HepG2 (cell line): ENCODE measurements at regions not wholly inside any gene's neighbourhood (a gene's known extent, or its start where the extent isn't known, plus 50 kb on each side); places are given as distances from the start of the nearest gene placed in this dataset.

ENCODE experiments used
- ATAC-seq: fragments of 200-7000 bp; cut with Tn5 transposase; 3 replicates; pipeline ENCODE4 v1.9.1; 2020; ENCODE audit warnings: mild to moderate bottlenecking, moderate library complexity
- BruUV-seq: library from RNA; stranded (reverse); fragments of 400-500 nt; replicated peaks from 2 replicates; lab custom pipeline; 2021; lab: Mats Ljungman, UMichigan
- CTCF ChIA-PET: fragments of 300-600 bp; formaldehyde crosslinking; extraction: SDS; loops from one replicate; lab custom pipeline; 2021; ENCODE audit warnings: low total read pairs, inconsistent platforms, low intra/inter-chr PET ratio; lab: Yijun Ruan, JAX
- POLR2A ChIA-PET: fragments of 350-600 bp; sonication (Branson Sonifier 250); formaldehyde crosslinking; loops from one replicate; lab custom pipeline; 2020; ENCODE audit warnings: antibody characterized with exemption, inconsistent platforms; lab: Yijun Ruan, JAX
- DNase-seq: peaks from one replicate; pipeline ENCODE4 v3.0.0-alpha.2; 2015; ENCODE audit warnings: low spot score
- FAIRE-seq: peaks from 3 replicates; lab custom pipeline; 2011; peaks lifted over from hg19 to GRCh38; lab: Jason Lieb, UNC
- H2AFZ ChIP-seq: one replicate; pipeline ENCODE4 v1.6.1; 2011; ENCODE audit warnings: low read length, inconsistent platforms
- H3K27ac ChIP-seq: fragments of 300-600 bp; 3 replicates; pipeline ENCODE4 v1.8.0; 2011; ENCODE audit warnings: mixed run types, mild to moderate bottlenecking, mixed read lengths, low read length, inconsistent platforms; ENCODE audit not compliant: insufficient read depth; ENCODE audit errors: extremely low read length
- H3K27me3 ChIP-seq, 2 experiments: fragments of 200-600 bp in 1 of 2; 2 replicates in 1 of 2; 3 replicates in 1 of 2; pipeline versions ENCODE4 v1.6.0 to v1.8.0; 2011; ENCODE audit warnings: low read length in 2 of 2, mild to moderate bottlenecking in 2 of 2, moderate library complexity in 2 of 2, inconsistent platforms in 1 of 2; ENCODE audit not compliant: insufficient read depth in 2 of 2, control insufficient read depth in 1 of 2
- H3K36me3 ChIP-seq, 2 experiments: fragments of 200-600 bp in 1 of 2; replicated peaks in 1 of 2; 2 replicates in 1 of 2; 3 replicates in 1 of 2; pipeline versions ENCODE4 v1.5.1 to v1.8.0; 2011; ENCODE audit warnings: low read length in 2 of 2, inconsistent platforms in 1 of 2; ENCODE audit not compliant: insufficient read depth in 2 of 2, control insufficient read depth in 1 of 2
- H3K4me1 ChIP-seq: 2 replicates; pipeline ENCODE4 v1.5.1; 2012; ENCODE audit warnings: low read length, inconsistent platforms; ENCODE audit not compliant: insufficient read depth
- H3K4me2 ChIP-seq: 2 replicates; pipeline ENCODE4 v1.6.0; 2011; ENCODE audit warnings: low read depth, low read length, inconsistent platforms
- H3K4me3 ChIP-seq, 3 experiments: fragments of 200-600 bp in 1 of 3; sonication (generic), shearing (Covaris generic) in 1 of 3; replicated peaks in 1 of 3; 2 replicates each; pipeline ENCODE4 v1.5.1; 2011 to 2016; ENCODE audit warnings: low read length in 3 of 3, inconsistent platforms in 2 of 3, low read depth in 2 of 3, mild to moderate bottlenecking in 2 of 3, control low read depth in 1 of 3, mixed read lengths in 1 of 3; ENCODE audit not compliant: insufficient read depth in 1 of 3
- H3K79me2 ChIP-seq: one replicate; pipeline ENCODE4 v1.6.1; 2011; ENCODE audit warnings: low read length, inconsistent platforms; ENCODE audit not compliant: insufficient read depth
- H3K9ac ChIP-seq: 2 replicates; pipeline ENCODE4 v1.6.0; 2011; ENCODE audit warnings: mild to moderate bottlenecking, low read depth, low read length, inconsistent platforms; ENCODE audit not compliant: insufficient read depth
- H3K9me3 ChIP-seq: 2 replicates; pipeline ENCODE4 v1.5.1; 2012; ENCODE audit warnings: mild to moderate bottlenecking, low read length
- H4K20me1 ChIP-seq: 2 replicates; pipeline ENCODE4 v1.6.0; 2011; ENCODE audit warnings: inconsistent platforms, mild to moderate bottlenecking, low read length, moderate library complexity; ENCODE audit not compliant: insufficient read depth
- FOXP1 ChIP-seq, 2 experiments: fragments of 450-650 bp in 1 of 2; IDR thresholded peaks; 2 replicates each; pipeline ENCODE4 v1.6.1; 2017 to 2018; ENCODE audit warnings: antibody characterized with exemption in 1 of 2
- RNF2 ChIP-seq: fragments of 450-650 bp; conservative IDR thresholded peaks from 2 replicates; pipeline ENCODE4 v1.6.1; 2016; ENCODE audit warnings: low read depth
- ZFAT ChIP-seq: sonication (generic); formaldehyde crosslinking; conservative IDR thresholded peaks from 2 replicates; pipeline ENCODE4 v1.8.1; 2023; ENCODE audit warnings: missing genetic modification reagents, inconsistent platforms
- ZKSCAN1 ChIP-seq: fragments of 150-350 bp; IDR thresholded peaks from 2 replicates; pipeline ENCODE4 v1.6.1; 2014; ENCODE audit warnings: low read length
- ZNF34 ChIP-seq: sonication (generic); formaldehyde crosslinking; IDR thresholded peaks from 2 replicates; pipeline ENCODE4 v1.4.0; 2020; ENCODE audit warnings: mild to moderate bottlenecking, missing genetic modification reagents, borderline replicate concordance
- ZSCAN25 ChIP-seq: sonication (generic); formaldehyde crosslinking; IDR thresholded peaks from 2 replicates; pipeline ENCODE4 v1.8.0; 2022; ENCODE audit warnings: mild to moderate bottlenecking, missing genetic modification reagents
- WGBS: methylation state at CpG from one replicate; pipeline ENCODE4 v1.1.6; 2017; ENCODE audit warnings: low lambda C conversion rate; 5-methylcytosine and 5-hydroxymethylcytosine counted together
- in situ Hi-C: cut with HindIII; loops from 2 replicates; pipeline ENCODE4 v1.10.0; 2017; ENCODE audit warnings: low pct_unique_long_range_greater_than_20kb; ENCODE audit not compliant: extremely low pct_ligation_motif_present
- intact Hi-C: fragments of 100-400 bp; cut with micrococcal nuclease; formaldehyde crosslinking; loops from one replicate; pipeline ENCODE4 v1.10.0; 2022; ENCODE audit not compliant: unreplicated experiment
- TF ChIP-seq, protein P1 (sequence below): sonication (generic); formaldehyde crosslinking; IDR thresholded peaks from 2 replicates; pipeline ENCODE4 v1.4.0; 2020; ENCODE audit warnings: mild to moderate bottlenecking, missing genetic modification reagents

DNA sequence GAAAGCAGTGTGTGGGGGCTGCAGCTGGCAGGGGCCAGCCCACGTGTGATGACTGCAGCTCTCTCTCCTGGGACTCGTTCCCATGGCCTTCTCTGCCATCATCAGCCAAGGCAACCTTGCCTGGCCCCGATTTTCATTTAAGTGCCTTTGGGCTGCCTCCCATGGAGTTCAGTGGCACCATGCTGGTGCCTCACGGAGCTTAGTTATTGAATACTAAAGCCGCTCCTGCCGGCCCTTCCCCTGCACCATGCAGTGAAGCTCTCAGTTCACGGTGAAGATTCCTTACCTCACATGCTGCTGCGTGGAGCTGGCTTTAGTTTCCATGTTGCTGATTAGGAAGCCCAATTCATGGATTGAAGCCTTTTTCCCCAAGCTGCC, 141.5 kb upstream of the EEPD1 start:
- Histone ChIP-seq H3K4me3 (no peak overlapping the region), H3K4me1 (no peaks in the 10 kb centered on the region), H3K79me2 (no peaks in the 10 kb centered on the region), H3K27ac (no peak overlapping the region), H3K27me3 (peaks cover 2 to 21% of the 10 kb centered on the region in 2 experiments; a peak in 2 of 5 replicates), H3K4me2 (no peak overlapping the region), H3K36me3 (no peaks in the 10 kb centered on the region), H3K9me3 (no peaks in the 10 kb centered on the region), H3K9ac (no peak overlapping the region), H2AFZ (no peak overlapping the region), H4K20me1 (no peaks in the 10 kb centered on the region)
- ATAC-seq (no peak), FAIRE-seq (no peak), DNase-seq (no peak)
- intact Hi-C loops, result no loop called here
- ChIA-PET CTCF (no interaction called here), POLR2A (no interaction called here)
- no TSS peak for BruUV-seq
- WGBS, result 33% methylated on average over 5 of the region's 8 CpGs
- in situ Hi-C loops, result no loop called here
- TF ChIP-seq FOXP1 (IDR thresholded peaks at IDR 0.05), result no peak
- no peak for TF ChIP-seq FOXP1 (CRISPR knock-in tag; IDR thresholded peaks at IDR 0.05)
- TF ChIP-seq, protein P1, sequence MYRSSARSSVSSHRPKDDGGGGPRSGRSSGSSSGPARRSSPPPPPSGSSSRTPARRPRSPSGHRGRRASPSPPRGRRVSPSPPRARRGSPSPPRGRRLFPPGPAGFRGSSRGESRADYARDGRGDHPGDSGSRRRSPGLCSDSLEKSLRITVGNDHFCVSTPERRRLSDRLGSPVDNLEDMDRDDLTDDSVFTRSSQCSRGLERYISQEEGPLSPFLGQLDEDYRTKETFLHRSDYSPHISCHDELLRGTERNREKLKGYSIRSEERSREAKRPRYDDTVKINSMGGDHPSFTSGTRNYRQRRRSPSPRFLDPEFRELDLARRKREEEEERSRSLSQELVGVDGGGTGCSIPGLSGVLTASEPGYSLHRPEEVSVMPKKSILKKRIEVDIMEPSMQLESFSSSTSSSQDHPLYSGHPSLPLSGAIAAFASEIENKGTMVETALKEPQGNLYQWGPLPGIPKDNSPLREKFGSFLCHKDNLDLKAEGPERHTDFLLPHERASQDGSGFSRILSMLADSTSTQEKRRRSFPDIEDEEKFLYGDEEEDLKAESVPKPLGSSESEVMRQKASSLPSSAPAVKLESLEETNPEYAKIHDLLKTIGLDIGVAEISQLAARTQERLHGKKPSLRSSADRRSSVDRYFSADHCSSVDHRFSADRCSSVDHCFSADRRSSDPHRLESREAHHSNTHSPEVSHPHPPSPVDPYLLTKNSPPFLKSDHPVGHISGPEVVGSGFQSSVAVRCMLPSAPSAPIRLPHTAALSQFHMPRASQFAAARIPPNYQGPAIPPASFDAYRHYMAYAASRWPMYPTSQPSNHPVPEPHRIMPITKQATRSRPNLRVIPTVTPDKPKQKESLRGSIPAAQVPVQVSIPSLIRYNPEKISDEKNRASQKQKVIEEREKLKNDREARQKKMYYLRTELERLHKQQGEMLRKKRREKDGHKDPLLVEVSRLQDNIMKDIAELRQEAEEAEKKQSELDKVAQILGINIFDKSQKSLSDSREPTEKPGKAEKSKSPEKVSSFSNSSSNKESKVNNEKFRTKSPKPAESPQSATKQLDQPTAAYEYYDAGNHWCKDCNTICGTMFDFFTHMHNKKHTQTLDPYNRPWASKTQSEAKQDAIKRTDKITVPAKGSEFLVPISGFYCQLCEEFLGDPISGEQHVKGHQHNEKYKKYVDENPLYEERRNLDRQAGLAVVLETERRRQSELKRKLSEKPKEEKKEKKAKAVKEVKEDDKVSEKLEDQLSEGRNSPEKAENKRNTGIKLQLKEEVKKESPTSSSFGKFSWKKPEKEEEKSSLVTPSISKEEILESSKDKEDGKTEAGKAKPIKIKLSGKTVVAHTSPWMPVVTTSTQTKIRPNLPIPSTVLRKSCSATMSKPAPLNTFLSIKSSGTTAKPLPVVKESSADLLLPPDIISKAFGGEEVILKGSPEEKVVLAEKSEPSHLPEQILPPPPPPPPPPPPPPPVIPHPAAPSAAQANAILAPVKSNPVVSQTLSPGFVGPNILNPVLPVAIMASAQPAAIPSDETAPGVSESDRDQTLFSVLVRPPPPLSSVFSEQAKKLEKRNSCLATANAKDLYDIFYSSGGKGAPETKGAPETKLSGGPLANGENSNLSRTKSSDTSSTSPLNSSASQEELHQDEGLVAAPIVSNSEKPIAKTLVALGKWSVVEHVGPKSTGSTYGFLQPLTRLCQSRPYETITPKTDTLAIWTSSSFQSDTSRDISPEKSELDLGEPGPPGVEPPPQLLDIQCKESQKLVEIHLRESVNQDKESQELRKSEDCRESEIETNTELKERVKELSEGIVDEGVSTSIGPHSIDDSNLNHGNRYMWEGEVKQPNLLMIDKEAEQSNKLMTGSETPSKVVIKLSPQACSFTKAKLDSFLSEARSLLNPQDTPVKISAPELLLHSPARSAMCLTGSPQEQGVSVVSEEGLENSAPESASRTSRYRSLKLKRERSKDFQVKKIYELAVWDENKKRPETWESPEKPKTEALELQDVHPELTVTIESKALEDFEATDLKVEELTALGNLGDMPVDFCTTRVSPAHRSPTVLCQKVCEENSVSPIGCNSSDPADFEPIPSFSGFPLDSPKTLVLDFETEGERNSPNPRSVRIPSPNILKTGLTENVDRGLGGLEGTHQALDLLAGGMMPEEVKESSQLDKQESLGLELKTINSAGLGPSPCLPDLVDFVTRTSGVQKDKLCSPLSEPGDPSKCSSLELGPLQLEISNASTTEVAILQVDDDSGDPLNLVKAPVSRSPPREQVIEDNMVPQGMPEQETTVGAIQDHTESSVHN, result no peak
- TF ChIP-seq RNF2, result no peak
- no peak for TF ChIP-seq ZFAT (CRISPR knock-in tag)
- no peak for TF ChIP-seq ZNF34
- TF ChIP-seq ZSCAN25 (CRISPR knock-in tag), result no peak
- TF ChIP-seq ZKSCAN1, result no peak
